Endothelial cell of umbilical vein (primary cell): ENCODE measurements at regions not wholly inside any gene's neighbourhood (a gene's known extent, or its start where the extent isn't known, plus 50 kb on each side); places are given as distances from the start of the nearest gene placed in this dataset.

Experiments used
- BruUV-seq: library from RNA; stranded (reverse); fragments of 400-500 nt; replicated peaks from 2 replicates; lab custom pipeline; 2021; lab: Mats Ljungman, UMichigan
- CTCF ChIA-PET: fragments of 300-600, 350-600 bp; sonication (Branson Sonifier 250); formaldehyde crosslinking; loops from one replicate; lab custom pipeline; 2021; ENCODE audit warnings: antibody characterized with exemption, inconsistent platforms; lab: Charles Lee
- POLR2A ChIA-PET: fragments of 300-600, 350-600 bp; sonication (Branson Sonifier 250); formaldehyde crosslinking; loops from one replicate; lab custom pipeline; 2021; ENCODE audit warnings: antibody characterized with exemption, inconsistent platforms; lab: Charles Lee
- DNase-seq: peaks from one replicate; pipeline ENCODE4 v3.0.0-alpha.2; 2011; ENCODE audit warnings: low read depth, low spot score
- FAIRE-seq: peaks from 2 replicates; lab custom pipeline; 2011; peaks lifted over from hg19 to GRCh38; lab: Jason Lieb, UNC
- H2AFZ ChIP-seq: 2 replicates; pipeline ENCODE4 v1.6.0; 2012; ENCODE audit warnings: low read depth, low read length, control low read depth, inconsistent platforms
- H3K27ac ChIP-seq: 2 replicates; pipeline ENCODE4 v1.5.1; 2011; ENCODE audit warnings: low read depth, mild to moderate bottlenecking, control low read depth, low read length, moderate library complexity; ENCODE audit not compliant: insufficient read depth
- H3K27me3 ChIP-seq, 2 experiments: 2 replicates each; pipeline versions ENCODE4 v1.6.0 to v1.6.1; 2011; ENCODE audit warnings: low read length in 2 of 2, mixed read lengths in 1 of 2; ENCODE audit not compliant: control insufficient read depth in 2 of 2, insufficient read depth in 2 of 2
- H3K36me3 ChIP-seq, 2 experiments: 2 replicates in 1 of 2; 3 replicates in 1 of 2; pipeline ENCODE4 v1.5.1; 2011; ENCODE audit warnings: low read length in 2 of 2, mild to moderate bottlenecking in 1 of 2, moderate library complexity in 1 of 2; ENCODE audit not compliant: control insufficient read depth in 2 of 2, insufficient read depth in 2 of 2; ENCODE audit errors: extremely low read depth in 1 of 2
- H3K4me1 ChIP-seq: 3 replicates; pipeline ENCODE4 v1.5.1; 2011; ENCODE audit warnings: mild to moderate bottlenecking, low read length; ENCODE audit not compliant: control insufficient read depth, insufficient read depth; ENCODE audit errors: extremely low read depth
- H3K4me2 ChIP-seq: 2 replicates; pipeline ENCODE4 v1.6.1; 2011; ENCODE audit warnings: low read length, control low read depth, mixed read lengths; ENCODE audit not compliant: insufficient read depth
- H3K4me3 ChIP-seq, 3 experiments: fragments of 200-600 bp in 1 of 3; sonication (generic), shearing (Covaris generic) in 1 of 3; replicated peaks in 1 of 3; 2 replicates each; pipeline ENCODE4 v1.5.1; 2011 to 2016; ENCODE audit warnings: control low read depth in 3 of 3, low read length in 3 of 3, mild to moderate bottlenecking in 2 of 3, inconsistent platforms in 1 of 3, low read depth in 1 of 3, moderate library complexity in 1 of 3; ENCODE audit not compliant: insufficient read depth in 1 of 3
- H3K79me2 ChIP-seq: 2 replicates; pipeline ENCODE4 v1.6.0; 2012; ENCODE audit warnings: low read length, inconsistent platforms; ENCODE audit not compliant: control insufficient read depth, insufficient read depth
- H3K9ac ChIP-seq: replicated peaks from 2 replicates; pipeline ENCODE3; 2011; ENCODE audit warnings: low read length, control low read depth; ENCODE audit not compliant: insufficient read depth; ENCODE audit errors: extremely low read depth
- H3K9me1 ChIP-seq: replicated peaks from 3 replicates; pipeline ENCODE4 v1.6.0; 2011; ENCODE audit warnings: mild to moderate bottlenecking, low read length; ENCODE audit not compliant: control insufficient read depth, insufficient read depth; ENCODE audit errors: extremely low read depth
- H3K9me3 ChIP-seq: replicated peaks from 2 replicates; pipeline ENCODE4 v1.5.1; 2012; ENCODE audit warnings: low read length, inconsistent platforms; ENCODE audit not compliant: control insufficient read depth, insufficient read depth
- H4K20me1 ChIP-seq: replicated peaks from 2 replicates; pipeline ENCODE3; 2011; ENCODE audit warnings: mild to moderate bottlenecking, low read length; ENCODE audit not compliant: control insufficient read depth, insufficient read depth; ENCODE audit errors: extremely low read depth
- CTCF ChIP-seq, 2 donors: IDR thresholded peaks; 1 replicate in 1 of 2; 2 replicates in 1 of 2; pipeline ENCODE4 v1.5.1; 2011; ENCODE audit warnings: low read length in 2 of 2, mild to moderate bottlenecking in 2 of 2, moderate library complexity in 2 of 2, control low read depth in 1 of 2, inconsistent platforms in 1 of 2, low read depth in 1 of 2; ENCODE audit not compliant: insufficient read depth in 1 of 2; ENCODE audit errors: extremely low read depth in 1 of 2
- EZH2 ChIP-seq: IDR thresholded peaks from 2 replicates; pipeline ENCODE4 v1.6.1; 2012; ENCODE audit warnings: borderline replicate concordance, low read depth, mild to moderate bottlenecking, moderate library complexity, low read length, inconsistent platforms; ENCODE audit not compliant: severe bottlenecking
- FOS ChIP-seq: IDR thresholded peaks from 2 replicates; pipeline ENCODE4 v1.6.1; 2011; ENCODE audit warnings: mild to moderate bottlenecking, low read length, moderate library complexity, borderline replicate concordance; ENCODE audit not compliant: insufficient read depth
- GATA2 ChIP-seq: IDR thresholded peaks from 2 replicates; pipeline ENCODE4 v1.7.0; 2011; ENCODE audit warnings: low read depth, mild to moderate bottlenecking, moderate library complexity, mixed read lengths, low read length; ENCODE audit not compliant: insufficient read length, insufficient read depth
- JUN ChIP-seq: IDR thresholded peaks from 2 replicates; pipeline ENCODE4 v1.6.1; 2011; ENCODE audit warnings: borderline replicate concordance, low read depth; ENCODE audit not compliant: insufficient read length, insufficient read depth
- MAX ChIP-seq: IDR thresholded peaks from 2 replicates; pipeline ENCODE4 v1.6.1; 2011; ENCODE audit not compliant: insufficient read depth, insufficient read length
- MYC ChIP-seq: IDR thresholded peaks from one replicate; pipeline ENCODE4 v1.6.1; 2011; ENCODE audit warnings: mild to moderate bottlenecking, low read depth, low read length
- POLR2A ChIP-seq: IDR thresholded peaks from 2 replicates; pipeline ENCODE4 v1.6.1; 2012; ENCODE audit warnings: low read depth, mild to moderate bottlenecking, control low read depth, low read length
- POLR2AphosphoS5 ChIP-seq: IDR thresholded peaks from 2 replicates; pipeline ENCODE4 v1.6.1; 2012; ENCODE audit warnings: low read depth, mild to moderate bottlenecking, control low read depth, low read length, moderate library complexity; ENCODE audit not compliant: insufficient read depth
- dilution Hi-C: fragments of 300-500 bp; cut with MboI; formaldehyde crosslinking; loops from one replicate; pipeline ENCODE4 v1.15.0; 2019; ENCODE audit warnings: low sequenced_read_pairs; ENCODE audit not compliant: extremely low pct_ligation_motif_present
- intact Hi-C: fragments of 100-400 bp; cut with micrococcal nuclease; formaldehyde crosslinking; loops from one replicate; pipeline ENCODE4 v1.10.0; 2022

DNA sequence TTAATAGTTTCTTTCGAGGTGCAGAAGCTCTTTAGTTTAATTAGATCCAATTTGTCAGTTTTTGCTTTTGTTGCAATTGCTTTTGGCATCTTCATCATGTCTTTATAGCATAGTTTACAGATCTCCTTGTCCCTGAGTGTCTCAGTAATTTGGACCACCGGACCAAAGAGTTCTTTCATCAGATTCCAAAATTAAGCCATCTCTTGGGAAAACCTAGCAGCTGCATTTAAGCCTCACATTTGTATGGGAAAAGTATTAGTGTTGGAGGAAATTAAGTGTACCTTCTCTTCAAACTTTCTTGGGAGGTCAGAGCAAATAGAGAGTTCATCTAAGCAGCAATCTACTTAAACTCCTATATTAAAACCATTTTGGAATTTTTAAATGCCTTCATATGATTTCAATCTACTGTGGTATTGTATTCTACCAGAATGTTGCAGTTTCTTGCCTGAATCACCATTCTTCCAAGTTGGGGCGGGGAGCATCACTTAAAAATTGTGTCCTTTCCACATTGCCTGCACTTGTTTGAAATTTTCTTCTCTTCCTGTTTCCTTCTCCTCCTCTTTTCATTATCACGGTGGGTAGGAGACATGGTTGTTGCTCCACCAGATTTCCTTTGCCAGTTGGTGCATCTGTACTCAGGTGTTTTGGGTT lies 97.3 kb upstream of the DAB2 start:
- no peak for TF ChIP-seq FOS
- no peak for TF ChIP-seq EZH2
- TF ChIP-seq GATA2, result no peak
- TF ChIP-seq MAX, result no peak
- no peak for TF ChIP-seq JUN
- TF ChIP-seq CTCF (IDR thresholded peaks at IDR 0.05; ENCODE audit: extremely low read depth in 1 of 2, insufficient read depth in 1 of 2, low read depth in 1 of 2, low read length in 2 of 2), result no peak
- no peak for TF ChIP-seq POLR2A
- TF ChIP-seq POLR2AphosphoS5, result no peak
- no peak for TF ChIP-seq MYC
- Histone ChIP-seq H3K9me1 (no peaks in the 10 kb centered on the region), H3K4me3 (no peak overlapping the region), H3K9ac (no peak overlapping the region), H3K36me3 (no peaks in the 10 kb centered on the region), H3K79me2 (no peaks in the 10 kb centered on the region), H3K27ac (no peak overlapping the region), H3K9me3 (no peaks in the 10 kb centered on the region), H3K4me1 (peaks cover 64% of the 10 kb centered on the region), H2AFZ (no peak overlapping the region), H3K4me2 (no peak overlapping the region), H4K20me1 (no peaks in the 10 kb centered on the region), H3K27me3 (no peaks in the 10 kb centered on the region)
- FAIRE-seq (no peak), DNase-seq (no peak)
- no TSS peak for BruUV-seq
- ChIA-PET CTCF (interaction anchor here (0.8 to 2.2 kb wide), 3 partner anchors 12 to 97 kb away, joined by 3 to 9 read pairs (median 5); partner anchors contain the start of gene DAB2), POLR2A (no interaction called here)
- dilution Hi-C loops, result no loop called here
- intact Hi-C loops, result no loop called here
